CD14-positive monocyte (primary cell): ENCODE measurements at regions not wholly inside any gene's neighbourhood (a gene's known extent, or its start where the extent isn't known, plus 50 kb on each side); places are given as distances from the start of the nearest gene placed in this dataset.

Experiments
- DNase-seq, 3 donors: peaks; one replicate each; pipeline ENCODE4 v3.0.0-alpha.2; 2011 to 2022
- H2AFZ ChIP-seq: 2 replicates; pipeline ENCODE4 v1.6.0; 2012; ENCODE audit warnings: mild to moderate bottlenecking, low read depth, low read length, inconsistent platforms; ENCODE audit not compliant: insufficient read depth, poor library complexity, severe bottlenecking
- H3K27ac ChIP-seq, 2 donors: 1 replicate in 1 of 2; 2 replicates in 1 of 2; pipeline ENCODE4 v1.5.1; 2012 to 2013; ENCODE audit warnings: low read length in 2 of 2, control low read depth in 1 of 2, inconsistent platforms in 1 of 2, low read depth in 1 of 2, mild to moderate bottlenecking in 1 of 2
- H3K27me3 ChIP-seq, 2 donors: one replicate each; pipeline versions ENCODE4 v1.6.0 to v1.6.1; 2011 to 2013; ENCODE audit warnings: low read length in 2 of 2; ENCODE audit not compliant: control insufficient read depth in 2 of 2, insufficient read depth in 2 of 2
- H3K36me3 ChIP-seq, 2 donors: replicated peaks in 1 of 2; 1 replicate in 1 of 2; 2 replicates in 1 of 2; pipeline versions ENCODE4 v1.5.1 to v1.6.1; 2012 to 2013; ENCODE audit warnings: low read length in 2 of 2, control low read depth in 1 of 2, inconsistent platforms in 1 of 2, mild to moderate bottlenecking in 1 of 2; ENCODE audit not compliant: insufficient read depth in 2 of 2, control insufficient read depth in 1 of 2
- H3K4me1 ChIP-seq, 2 donors: 1 replicate in 1 of 2; 2 replicates in 1 of 2; pipeline versions ENCODE4 v1.5.1 to v1.6.1; 2012 to 2013; ENCODE audit warnings: low read length in 2 of 2, control low read depth in 1 of 2, inconsistent platforms in 1 of 2, mild to moderate bottlenecking in 1 of 2, moderate library complexity in 1 of 2; ENCODE audit not compliant: insufficient read depth in 2 of 2, control insufficient read depth in 1 of 2
- H3K4me2 ChIP-seq: replicated peaks from 2 replicates; pipeline ENCODE3; 2012; ENCODE audit warnings: low read length, moderate library complexity, mild to moderate bottlenecking; ENCODE audit not compliant: poor library complexity, severe bottlenecking; ENCODE audit errors: extremely low read depth
- H3K4me3 ChIP-seq, 3 experiments: fragments of 200-600 bp in 1 of 3; sonication (generic) in 1 of 3; replicated peaks in 1 of 3; 1 replicate in 2 of 3; 2 replicates in 1 of 3; pipeline ENCODE4 v1.5.1; 2011 to 2013; ENCODE audit warnings: low read length in 3 of 3, mild to moderate bottlenecking in 3 of 3, control low read depth in 2 of 3, low read depth in 2 of 3, inconsistent platforms in 1 of 3, moderate library complexity in 1 of 3
- H3K79me2 ChIP-seq: 2 replicates; pipeline ENCODE4 v1.6.0; 2012; ENCODE audit warnings: mild to moderate bottlenecking, control low read depth, inconsistent platforms, low read length, moderate library complexity; ENCODE audit not compliant: insufficient read depth
- H3K9ac ChIP-seq: 2 replicates; pipeline ENCODE4 v1.6.0; 2017; ENCODE audit warnings: low read length, mild to moderate bottlenecking; ENCODE audit not compliant: insufficient read depth, poor library complexity, severe bottlenecking
- H3K9me3 ChIP-seq, 2 donors: replicated peaks in 1 of 2; 1 replicate in 1 of 2; 2 replicates in 1 of 2; pipeline versions ENCODE4 v1.5.1 to v1.6.1; 2012 to 2013; ENCODE audit warnings: low read length in 2 of 2, control low read depth in 1 of 2; ENCODE audit not compliant: control insufficient read depth in 1 of 2, insufficient read depth in 1 of 2
- H4K20me1 ChIP-seq: 2 replicates; pipeline ENCODE4 v1.6.0; 2012; ENCODE audit warnings: mild to moderate bottlenecking, low read length, control low read depth, moderate library complexity; ENCODE audit not compliant: insufficient read depth
- H3K27ac Mint-ChIP-seq, 7 donors: one replicate each; pipeline ENCODE4 v1.8.0; 2020; ENCODE audit warnings: mild to moderate bottlenecking in 7 of 7, mixed read lengths in 7 of 7, moderate library complexity in 6 of 7, inconsistent platforms in 2 of 7
- H3K27me3 Mint-ChIP-seq, 3 donors: one replicate each; pipeline ENCODE4 v1.8.0; 2021 to 2022; ENCODE audit warnings: low read depth in 3 of 3, mild to moderate bottlenecking in 3 of 3, mixed read lengths in 3 of 3, moderate library complexity in 3 of 3, inconsistent platforms in 1 of 3
- H3K36me3 Mint-ChIP-seq, 2 donors: one replicate each; pipeline ENCODE4 v1.8.0; 2020; ENCODE audit warnings: mixed read lengths in 2 of 2, inconsistent platforms in 1 of 2, mild to moderate bottlenecking in 1 of 2
- H3K4me1 Mint-ChIP-seq: one replicate; pipeline ENCODE4 v1.8.0; 2020; ENCODE audit warnings: mild to moderate bottlenecking, mixed read lengths
- H3K4me3 Mint-ChIP-seq, 2 donors: one replicate each; pipeline ENCODE4 v1.8.0; 2020; ENCODE audit warnings: mild to moderate bottlenecking in 2 of 2, mixed read lengths in 2 of 2, moderate library complexity in 1 of 2
- H3K9me3 Mint-ChIP-seq, 7 donors: one replicate each; pipeline ENCODE4 v1.8.0; 2020 to 2022; ENCODE audit warnings: mixed read lengths in 7 of 7, mild to moderate bottlenecking in 6 of 7, moderate library complexity in 6 of 7, inconsistent platforms in 2 of 7
- CTCF ChIP-seq: fragments of 200-600 bp; IDR thresholded peaks from one replicate; pipeline ENCODE4 v1.8.0; 2022; ENCODE audit warnings: antibody characterized with exemption, mild to moderate bottlenecking
- WGBS: methylation state at CpG from one replicate; pipeline ENCODE4 v1.1.5; 2013; ENCODE audit warnings: missing lambda C conversion rate; ENCODE audit not compliant: insufficient coverage; 5-methylcytosine and 5-hydroxymethylcytosine counted together
- intact Hi-C, 2 donors: fragments of 100-400 bp; cut with micrococcal nuclease; formaldehyde crosslinking; loops; one replicate each; pipeline versions ENCODE4 v1.15.0 to v1.15.1; 2023

- WGBS, result no CpG with 5 or more reads among the region's 1 CpG
- no peaks in the 10 kb centered on the region for H3K36me3 Mint-ChIP-seq
These were observed 257.1 kb upstream of the ACTRT1 start for GRCh38 chrX:128309311-128309710.

GRCh38 chrX:128294198-128294597 is 242.0 kb upstream of the ACTRT1 start:
- H4K20me1 ChIP-seq, result no peaks in the 10 kb centered on the region
- no peak for DNase-seq
- peaks cover 0 to 6% (median 3%) of the 10 kb centered on the region in 7 donors for H3K9me3 Mint-ChIP-seq
- H3K79me2 ChIP-seq, result no peaks in the 10 kb centered on the region
- H3K27me3 ChIP-seq, result no peaks in the 10 kb centered on the region
- 83% methylated on average over 1 of the region's 3 CpGs for WGBS
- no peaks in the 10 kb centered on the region for H3K36me3 ChIP-seq
- intact Hi-C loops, result no loop called here
- H2AFZ ChIP-seq, result no peak overlapping the region
- no peaks in the 10 kb centered on the region for H3K36me3 Mint-ChIP-seq
- H3K4me3 ChIP-seq, result no peak overlapping the region
- H3K4me2 ChIP-seq, result no peak overlapping the region
- H3K27ac Mint-ChIP-seq, result peak overlapping the region in 1 of 7 donors; percentile 64
- H3K27me3 Mint-ChIP-seq, result peaks cover 0 to 6% (median 0%) of the 10 kb centered on the region in 3 donors
- H3K9ac ChIP-seq, result no peak overlapping the region
- H3K4me1 Mint-ChIP-seq, result no peaks in the 10 kb centered on the region
- TF ChIP-seq CTCF, result no peak
- H3K4me1 ChIP-seq, result no peaks in the 10 kb centered on the region
- H3K4me3 Mint-ChIP-seq, result no peak overlapping the region
- no peak overlapping the region for H3K27ac ChIP-seq
- H3K9me3 ChIP-seq, result peaks cover 0 to 10% of the 10 kb centered on the region in 2 donors

More at GRCh38 chrX:128309311-128309710, 257.1 kb upstream of the ACTRT1 start:
- Histone ChIP-seq H3K27ac (no peak overlapping the region), H2AFZ (no peak overlapping the region), H3K4me3 (no peak overlapping the region), H3K36me3 (no peaks in the 10 kb centered on the region), H3K4me1 (no peaks in the 10 kb centered on the region), H3K9me3 (no peaks in the 10 kb centered on the region), H3K4me2 (no peak overlapping the region), H3K9ac (no peak overlapping the region), H3K79me2 (no peaks in the 10 kb centered on the region), H4K20me1 (no peaks in the 10 kb centered on the region), H3K27me3 (no peaks in the 10 kb centered on the region)
- H3K9me3 Mint-ChIP-seq, result peaks cover 0 to 2% (median 0%) of the 10 kb centered on the region in 7 donors
- DNase-seq, result no peak
- no peaks in the 10 kb centered on the region for H3K4me1 Mint-ChIP-seq
- H3K27me3 Mint-ChIP-seq, result peaks cover 0 to 1% (median 0%) of the 10 kb centered on the region in 3 donors
- H3K4me3 Mint-ChIP-seq, result no peak overlapping the region
- no peak for TF ChIP-seq CTCF
- intact Hi-C loops, result no loop called here
- no peak overlapping the region for H3K27ac Mint-ChIP-seq
